ENCODE measurements at regions not wholly inside any gene's neighbourhood (a gene's known extent, or its start where the extent isn't known, plus 50 kb on each side); places are given as distances from the start of the nearest gene placed in this dataset.

DNA sequence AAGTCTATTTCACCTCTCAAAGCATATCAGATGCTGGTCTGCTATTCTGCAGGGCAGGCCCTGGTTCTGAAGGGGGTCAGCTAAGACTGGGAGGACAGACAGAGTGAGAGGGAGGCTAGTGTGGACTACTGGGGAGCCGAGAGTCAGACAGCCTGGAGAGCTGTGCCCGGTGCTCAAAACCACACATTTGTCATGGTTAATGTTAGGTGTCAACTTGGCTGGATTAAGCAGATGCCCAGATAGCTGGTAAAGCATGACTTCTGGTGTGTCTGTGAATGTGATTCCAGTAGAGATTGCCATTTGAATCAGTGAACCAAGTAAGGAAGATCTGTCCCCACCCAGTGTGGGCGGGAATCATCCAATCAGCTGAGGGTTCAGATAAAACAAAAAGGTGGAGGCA is 102.6 kb downstream of the SNX19 start:
- peaks cover 0 to 4% (median 0%) of the 10 kb centered on the region in 4 donors for H3K9me3 ChIP-seq (ENCODE audit: control insufficient read depth in 4 of 4, low read length in 3 of 4)
- no peak overlapping the region for H3K27ac ChIP-seq (ENCODE audit: low read depth in 1 of 2, low read length in 2 of 2)
- H3K4me1 ChIP-seq (ENCODE audit: control insufficient read depth in 4 of 4, insufficient read depth in 4 of 4, low read length in 3 of 4) = no peaks in the 10 kb centered on the region
- TF ChIP-seq, protein P1, sequence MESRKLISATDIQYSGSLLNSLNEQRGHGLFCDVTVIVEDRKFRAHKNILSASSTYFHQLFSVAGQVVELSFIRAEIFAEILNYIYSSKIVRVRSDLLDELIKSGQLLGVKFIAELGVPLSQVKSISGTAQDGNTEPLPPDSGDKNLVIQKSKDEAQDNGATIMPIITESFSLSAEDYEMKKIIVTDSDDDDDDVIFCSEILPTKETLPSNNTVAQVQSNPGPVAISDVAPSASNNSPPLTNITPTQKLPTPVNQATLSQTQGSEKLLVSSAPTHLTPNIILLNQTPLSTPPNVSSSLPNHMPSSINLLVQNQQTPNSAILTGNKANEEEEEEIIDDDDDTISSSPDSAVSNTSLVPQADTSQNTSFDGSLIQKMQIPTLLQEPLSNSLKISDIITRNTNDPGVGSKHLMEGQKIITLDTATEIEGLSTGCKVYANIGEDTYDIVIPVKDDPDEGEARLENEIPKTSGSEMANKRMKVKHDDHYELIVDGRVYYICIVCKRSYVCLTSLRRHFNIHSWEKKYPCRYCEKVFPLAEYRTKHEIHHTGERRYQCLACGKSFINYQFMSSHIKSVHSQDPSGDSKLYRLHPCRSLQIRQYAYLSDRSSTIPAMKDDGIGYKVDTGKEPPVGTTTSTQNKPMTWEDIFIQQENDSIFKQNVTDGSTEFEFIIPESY (IDR thresholded peaks at IDR 0.05) = no peak
- TF ChIP-seq, protein P2, sequence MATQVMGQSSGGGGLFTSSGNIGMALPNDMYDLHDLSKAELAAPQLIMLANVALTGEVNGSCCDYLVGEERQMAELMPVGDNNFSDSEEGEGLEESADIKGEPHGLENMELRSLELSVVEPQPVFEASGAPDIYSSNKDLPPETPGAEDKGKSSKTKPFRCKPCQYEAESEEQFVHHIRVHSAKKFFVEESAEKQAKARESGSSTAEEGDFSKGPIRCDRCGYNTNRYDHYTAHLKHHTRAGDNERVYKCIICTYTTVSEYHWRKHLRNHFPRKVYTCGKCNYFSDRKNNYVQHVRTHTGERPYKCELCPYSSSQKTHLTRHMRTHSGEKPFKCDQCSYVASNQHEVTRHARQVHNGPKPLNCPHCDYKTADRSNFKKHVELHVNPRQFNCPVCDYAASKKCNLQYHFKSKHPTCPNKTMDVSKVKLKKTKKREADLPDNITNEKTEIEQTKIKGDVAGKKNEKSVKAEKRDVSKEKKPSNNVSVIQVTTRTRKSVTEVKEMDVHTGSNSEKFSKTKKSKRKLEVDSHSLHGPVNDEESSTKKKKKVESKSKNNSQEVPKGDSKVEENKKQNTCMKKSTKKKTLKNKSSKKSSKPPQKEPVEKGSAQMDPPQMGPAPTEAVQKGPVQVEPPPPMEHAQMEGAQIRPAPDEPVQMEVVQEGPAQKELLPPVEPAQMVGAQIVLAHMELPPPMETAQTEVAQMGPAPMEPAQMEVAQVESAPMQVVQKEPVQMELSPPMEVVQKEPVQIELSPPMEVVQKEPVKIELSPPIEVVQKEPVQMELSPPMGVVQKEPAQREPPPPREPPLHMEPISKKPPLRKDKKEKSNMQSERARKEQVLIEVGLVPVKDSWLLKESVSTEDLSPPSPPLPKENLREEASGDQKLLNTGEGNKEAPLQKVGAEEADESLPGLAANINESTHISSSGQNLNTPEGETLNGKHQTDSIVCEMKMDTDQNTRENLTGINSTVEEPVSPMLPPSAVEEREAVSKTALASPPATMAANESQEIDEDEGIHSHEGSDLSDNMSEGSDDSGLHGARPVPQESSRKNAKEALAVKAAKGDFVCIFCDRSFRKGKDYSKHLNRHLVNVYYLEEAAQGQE (IDR thresholded peaks at IDR 0.05) = no peak
- TF ChIP-seq, protein P3, sequence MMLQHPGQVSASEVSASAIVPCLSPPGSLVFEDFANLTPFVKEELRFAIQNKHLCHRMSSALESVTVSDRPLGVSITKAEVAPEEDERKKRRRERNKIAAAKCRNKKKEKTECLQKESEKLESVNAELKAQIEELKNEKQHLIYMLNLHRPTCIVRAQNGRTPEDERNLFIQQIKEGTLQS (IDR thresholded peaks at IDR 0.05) = no peak
- no peak for TF ChIP-seq RXRA (IDR thresholded peaks at IDR 0.05)
- TF ChIP-seq EGR1 (IDR thresholded peaks at IDR 0.05; ENCODE audit: low read depth in 2 of 2) = no peak
- WGBS = 62% methylated on average over 3 of the region's 3 CpGs
- DNase-seq (ENCODE audit: low spot score) = no peak
- no peak overlapping the region for H3K4me3 ChIP-seq (ENCODE audit: low read depth in 1 of 3, low read length in 3 of 3)
- no peak overlapping the region for H3K9ac ChIP-seq (ENCODE audit: low read depth in 1 of 2, low read length in 2 of 2)
- peaks cover 0 to 3% (median 2%) of the 10 kb centered on the region in 4 donors for H3K27me3 ChIP-seq (ENCODE audit: control insufficient read depth in 4 of 4, insufficient read depth in 4 of 4, low read length in 3 of 4)
- H3K36me3 ChIP-seq (ENCODE audit: control insufficient read depth in 4 of 4, insufficient read depth in 3 of 4, low read depth in 1 of 4, low read length in 3 of 4) = no peaks in the 10 kb centered on the region

DNA sequence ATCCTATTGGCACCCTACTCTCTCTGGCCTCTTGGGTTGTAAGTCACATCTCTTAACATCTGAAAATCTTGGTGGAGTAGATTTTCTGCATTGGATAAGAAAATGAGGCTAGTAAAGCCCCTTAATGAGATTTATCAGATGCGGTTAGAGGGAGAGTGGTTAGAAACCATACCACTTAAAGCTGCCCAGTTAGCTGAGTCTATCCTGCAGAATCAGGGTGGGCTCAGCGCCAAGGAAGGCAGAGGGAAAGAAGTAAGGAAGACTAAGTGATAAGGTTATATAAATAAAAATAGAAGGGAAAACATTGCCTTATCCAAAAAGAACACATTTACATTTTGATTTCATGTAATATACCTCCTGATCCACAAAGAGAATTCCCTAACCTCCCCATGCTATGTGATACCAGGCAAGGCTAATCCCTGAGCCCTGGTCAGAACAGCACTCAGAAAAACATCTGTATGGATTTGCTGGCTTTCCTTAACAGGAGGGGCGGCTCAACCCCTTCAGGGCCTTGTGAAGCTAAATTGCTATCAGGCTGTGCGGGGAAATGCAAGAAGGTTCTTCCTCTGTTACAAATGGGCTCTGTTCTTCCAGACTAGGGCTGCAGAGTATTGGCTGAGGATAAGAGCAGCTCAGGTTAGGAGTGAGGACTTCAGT is 101.7 kb downstream of the SNX19 start:
- Histone ChIP-seq H3K9ac (ENCODE audit: low read depth in 1 of 2, low read length in 2 of 2) (no peak overlapping the region), H3K27me3 (ENCODE audit: control insufficient read depth in 4 of 4, insufficient read depth in 4 of 4, low read length in 3 of 4) (peaks cover 0 to 3% (median 2%) of the 10 kb centered on the region in 4 donors), H3K4me3 (ENCODE audit: low read depth in 1 of 3, low read length in 3 of 3) (no peak overlapping the region), H3K4me1 (ENCODE audit: control insufficient read depth in 4 of 4, insufficient read depth in 4 of 4, low read length in 3 of 4) (no peaks in the 10 kb centered on the region), H3K27ac (ENCODE audit: low read depth in 1 of 2, low read length in 2 of 2) (no peak overlapping the region), H3K36me3 (ENCODE audit: control insufficient read depth in 4 of 4, insufficient read depth in 3 of 4, low read depth in 1 of 4, low read length in 3 of 4) (no peaks in the 10 kb centered on the region), H3K9me3 (ENCODE audit: control insufficient read depth in 4 of 4, low read length in 3 of 4) (peaks cover 0 to 4% (median 0%) of the 10 kb centered on the region in 4 donors)
- DNase-seq (ENCODE audit: low spot score) = no peak
- WGBS = 64% methylated on average over 4 of the region's 4 CpGs
- no peak for TF ChIP-seq HNF4A (conservative IDR thresholded peaks at IDR 0.05)
- TF ChIP-seq SP1 (IDR thresholded peaks at IDR 0.05) = no peak
- no peak for TF ChIP-seq FOXA1 (IDR thresholded peaks at IDR 0.05)
- no peak for TF ChIP-seq JUND (IDR thresholded peaks at IDR 0.05)
- TF ChIP-seq, protein P3 (IDR thresholded peaks at IDR 0.05) = no peak
- TF ChIP-seq RAD21 (IDR thresholded peaks at IDR 0.05) = no peak
